ENCODE measurements at regions not wholly inside any gene's neighbourhood (a gene's known extent, or its start where the extent isn't known, plus 50 kb on each side); places are given as distances from the start of the nearest gene placed in this dataset.

DNA sequence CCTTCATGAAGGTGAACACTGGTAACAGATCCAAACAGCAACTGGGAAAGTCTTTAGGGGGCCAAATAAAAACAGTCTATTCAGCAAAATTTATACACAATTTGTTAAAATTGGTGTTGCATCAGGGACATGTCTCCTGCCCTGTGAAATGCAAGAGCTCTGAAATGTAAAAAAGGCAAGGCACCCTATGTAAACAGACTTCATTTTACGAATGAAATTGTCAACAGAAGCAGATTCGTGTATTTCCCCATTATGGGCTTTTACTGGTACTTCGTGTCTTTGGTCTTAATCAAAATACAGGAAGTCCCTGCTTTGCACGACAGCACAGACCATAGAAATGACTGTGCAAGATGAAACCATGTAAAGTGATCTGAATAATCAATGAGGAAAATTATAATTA lies 127.3 kb upstream of the THBS1 start:
- H3K4me1 ChIP-seq (ENCODE audit: low read length): peaks cover 59% of the 10 kb centered on the region
- peak overlapping the region; percentile 85 for H3K27ac ChIP-seq (ENCODE audit: low read length)
- H3K4me2 ChIP-seq (ENCODE audit: low read length): peak overlapping the region; percentile 80
- H4K20me1 ChIP-seq (ENCODE audit: insufficient read depth, low read length): no peaks in the 10 kb centered on the region
- peak overlapping the region; percentile 75 for H2AFZ ChIP-seq (ENCODE audit: low read depth, low read length)
- H3K36me3 ChIP-seq (replicated peaks; ENCODE audit: low read depth, low read length): peaks cover 4% of the 10 kb centered on the region
- peak overlapping the region; percentile 58 for H3K4me3 ChIP-seq (ENCODE audit: low read length)
- H3K27me3 ChIP-seq (ENCODE audit: low read depth, low read length): no peaks in the 10 kb centered on the region
- no peaks in the 10 kb centered on the region for H3K9me3 ChIP-seq (ENCODE audit: insufficient read depth, low read length)
- H3K9ac ChIP-seq (ENCODE audit: low read length): peak overlapping the region; percentile 62; the same call in 1 of the 2 replicates
- no peaks in the 10 kb centered on the region for H3K79me2 ChIP-seq (ENCODE audit: low read length)
- TF ChIP-seq, protein P1, sequence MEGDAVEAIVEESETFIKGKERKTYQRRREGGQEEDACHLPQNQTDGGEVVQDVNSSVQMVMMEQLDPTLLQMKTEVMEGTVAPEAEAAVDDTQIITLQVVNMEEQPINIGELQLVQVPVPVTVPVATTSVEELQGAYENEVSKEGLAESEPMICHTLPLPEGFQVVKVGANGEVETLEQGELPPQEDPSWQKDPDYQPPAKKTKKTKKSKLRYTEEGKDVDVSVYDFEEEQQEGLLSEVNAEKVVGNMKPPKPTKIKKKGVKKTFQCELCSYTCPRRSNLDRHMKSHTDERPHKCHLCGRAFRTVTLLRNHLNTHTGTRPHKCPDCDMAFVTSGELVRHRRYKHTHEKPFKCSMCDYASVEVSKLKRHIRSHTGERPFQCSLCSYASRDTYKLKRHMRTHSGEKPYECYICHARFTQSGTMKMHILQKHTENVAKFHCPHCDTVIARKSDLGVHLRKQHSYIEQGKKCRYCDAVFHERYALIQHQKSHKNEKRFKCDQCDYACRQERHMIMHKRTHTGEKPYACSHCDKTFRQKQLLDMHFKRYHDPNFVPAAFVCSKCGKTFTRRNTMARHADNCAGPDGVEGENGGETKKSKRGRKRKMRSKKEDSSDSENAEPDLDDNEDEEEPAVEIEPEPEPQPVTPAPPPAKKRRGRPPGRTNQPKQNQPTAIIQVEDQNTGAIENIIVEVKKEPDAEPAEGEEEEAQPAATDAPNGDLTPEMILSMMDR (IDR thresholded peaks at IDR 0.05; ENCODE audit: low read depth, low read length): no peak
- TF ChIP-seq EZH2phosphoT487 (IDR thresholded peaks at IDR 0.05; ENCODE audit: low read depth): no peak

- H3K27ac ChIP-seq (ENCODE audit: low read length): peak overlapping the region; percentile 22
- peaks cover 4% of the 10 kb centered on the region for H3K36me3 ChIP-seq (replicated peaks; ENCODE audit: low read depth, low read length)
- no peak for TF ChIP-seq EZH2phosphoT487 (IDR thresholded peaks at IDR 0.05; ENCODE audit: low read depth)
- TF ChIP-seq, protein P1 (IDR thresholded peaks at IDR 0.05; ENCODE audit: low read depth, low read length): no peak
- no peaks in the 10 kb centered on the region for H3K9me3 ChIP-seq (ENCODE audit: insufficient read depth, low read length)
- no peaks in the 10 kb centered on the region for H4K20me1 ChIP-seq (ENCODE audit: insufficient read depth, low read length)
- 0 out of 2 replicates have a peak overlapping the region, but pooled peaks have one; percentile 4 for H3K9ac ChIP-seq (ENCODE audit: low read length)
- H3K27me3 ChIP-seq (ENCODE audit: low read depth, low read length): no peaks in the 10 kb centered on the region
- no peak overlapping the region for H2AFZ ChIP-seq (ENCODE audit: low read depth, low read length)
- H3K4me2 ChIP-seq (ENCODE audit: low read length): peak overlapping the region; percentile 41
- H3K4me1 ChIP-seq (ENCODE audit: low read length): peaks cover 51% of the 10 kb centered on the region
- no peaks in the 10 kb centered on the region for H3K79me2 ChIP-seq (ENCODE audit: low read length)
- no peak overlapping the region for H3K4me3 ChIP-seq (ENCODE audit: low read length)
These were observed 126.5 kb upstream of the THBS1 start for GRCh38 chr15:39454189-39454986.

GRCh38 chr15:39455471-39455991 lies 125.3 kb upstream of the THBS1 start:
- Histone ChIP-seq H4K20me1 (ENCODE audit: insufficient read depth, low read length) (no peaks in the 10 kb centered on the region), H3K79me2 (ENCODE audit: low read length) (no peaks in the 10 kb centered on the region), H3K27me3 (ENCODE audit: low read depth, low read length) (no peaks in the 10 kb centered on the region), H3K4me1 (ENCODE audit: low read length) (peaks cover 40% of the 10 kb centered on the region), H3K9ac (ENCODE audit: low read length) (no peak overlapping the region), H3K4me3 (ENCODE audit: low read length) (no peak overlapping the region), H3K4me2 (ENCODE audit: low read length) (0 out of 2 replicates have a peak overlapping the region, but pooled peaks have one; percentile 1), H3K36me3 (replicated peaks; ENCODE audit: low read depth, low read length) (peaks cover 4% of the 10 kb centered on the region), H3K27ac (ENCODE audit: low read length) (no peak overlapping the region), H2AFZ (ENCODE audit: low read depth, low read length) (no peak overlapping the region; the same call in 1 of the 2 replicates), H3K9me3 (ENCODE audit: insufficient read depth, low read length) (no peaks in the 10 kb centered on the region)
- no peak for TF ChIP-seq EZH2phosphoT487 (IDR thresholded peaks at IDR 0.05; ENCODE audit: low read depth)
- TF ChIP-seq, protein P1 (IDR thresholded peaks at IDR 0.05; ENCODE audit: low read depth, low read length): no peak

DNA sequence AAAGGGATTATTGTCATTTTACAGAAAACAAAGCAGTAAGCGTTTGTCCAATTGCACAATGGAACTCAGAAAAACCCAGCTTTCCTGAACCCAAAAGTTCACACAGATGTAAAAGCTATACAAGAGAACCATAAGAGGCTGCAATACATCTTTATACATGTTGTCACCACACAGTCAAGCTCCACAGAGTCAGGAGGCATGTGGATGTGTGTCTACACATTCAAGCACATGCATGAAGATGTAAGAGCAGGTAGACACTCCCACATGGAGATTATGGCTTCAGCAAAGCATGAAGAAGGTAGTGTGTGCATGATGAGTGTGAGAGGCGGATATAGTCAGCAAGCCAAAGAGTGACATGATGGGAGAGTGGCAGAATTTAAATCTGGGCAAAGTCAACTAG lies 124.7 kb upstream of the THBS1 start:
- Histone ChIP-seq H3K4me1 (ENCODE audit: low read length) (peaks cover 36% of the 10 kb centered on the region), H3K36me3 (replicated peaks; ENCODE audit: low read depth, low read length) (peaks cover 4% of the 10 kb centered on the region), H4K20me1 (ENCODE audit: insufficient read depth, low read length) (no peaks in the 10 kb centered on the region), H3K9ac (ENCODE audit: low read length) (no peak overlapping the region), H2AFZ (ENCODE audit: low read depth, low read length) (no peak overlapping the region), H3K79me2 (ENCODE audit: low read length) (no peaks in the 10 kb centered on the region), H3K9me3 (ENCODE audit: insufficient read depth, low read length) (no peaks in the 10 kb centered on the region), H3K4me3 (ENCODE audit: low read length) (no peak overlapping the region), H3K27me3 (ENCODE audit: low read depth, low read length) (no peaks in the 10 kb centered on the region), H3K27ac (ENCODE audit: low read length) (no peak overlapping the region), H3K4me2 (ENCODE audit: low read length) (no peak overlapping the region)
- TF ChIP-seq, protein P1 (IDR thresholded peaks at IDR 0.05; ENCODE audit: low read depth, low read length): no peak
- TF ChIP-seq EZH2phosphoT487 (IDR thresholded peaks at IDR 0.05; ENCODE audit: low read depth): no peak

All from OCI-LY3 (cell line).